GM23248 (cell line): ENCODE measurements at regions not wholly inside any gene's neighbourhood (a gene's known extent, or its start where the extent isn't known, plus 50 kb on each side); places are given as distances from the start of the nearest gene placed in this dataset.

Experiments
- DNase-seq: peaks from one replicate; pipeline ENCODE4 v3.0.0-alpha.2; 2015
- H2AFZ ChIP-seq: fragments of 200-600 bp; sonication (generic); 2 replicates; pipeline ENCODE4 v1.6.1; 2016; ENCODE audit warnings: antibody characterized with exemption
- H3F3A ChIP-seq: fragments of 200-600 bp; sonication (generic); 2 replicates; pipeline ENCODE4 v1.6.1; 2016; ENCODE audit warnings: mild to moderate bottlenecking, antibody characterized with exemption, mixed run types; ENCODE audit not compliant: insufficient read depth
- H3K27ac ChIP-seq: fragments of 200-600 bp; sonication (generic); 2 replicates; pipeline ENCODE4 v1.5.1; 2016; ENCODE audit warnings: mild to moderate bottlenecking
- H3K27me3 ChIP-seq: fragments of 200-600 bp; sonication (generic); replicated peaks from 2 replicates; pipeline ENCODE4 v1.6.1; 2016; ENCODE audit warnings: mild to moderate bottlenecking; ENCODE audit not compliant: insufficient read depth
- H3K36me3 ChIP-seq: fragments of 200-600 bp; sonication (generic); 2 replicates; pipeline ENCODE4 v1.6.1; 2016; ENCODE audit warnings: low read depth, mild to moderate bottlenecking
- H3K4me1 ChIP-seq: fragments of 200-600 bp; sonication (generic); 2 replicates; pipeline ENCODE4 v1.6.1; 2016; ENCODE audit warnings: mild to moderate bottlenecking; ENCODE audit not compliant: insufficient read depth
- H3K4me2 ChIP-seq: fragments of 200-600 bp; sonication (generic); one replicate; pipeline ENCODE4 v1.6.1; 2016; ENCODE audit warnings: mild to moderate bottlenecking; ENCODE audit not compliant: unreplicated experiment
- H3K4me3 ChIP-seq: fragments of 200-600 bp; sonication (generic); 2 replicates; pipeline ENCODE4 v1.5.1; 2016; ENCODE audit warnings: mild to moderate bottlenecking
- H3K79me2 ChIP-seq: fragments of 200-600 bp; sonication (generic); 2 replicates; pipeline ENCODE4 v1.6.1; 2016; ENCODE audit warnings: mild to moderate bottlenecking; ENCODE audit not compliant: insufficient read depth
- H3K9ac ChIP-seq: fragments of 200-600 bp; sonication (generic); 2 replicates; pipeline ENCODE4 v1.6.1; 2016; ENCODE audit warnings: mild to moderate bottlenecking
- H3K9me2 ChIP-seq: fragments of 200-600 bp; sonication (generic); 2 replicates; pipeline ENCODE4 v1.6.1; 2016; ENCODE audit warnings: mixed run types, mild to moderate bottlenecking, moderate library complexity; ENCODE audit not compliant: insufficient read depth
- H3K9me3 ChIP-seq: fragments of 200-600 bp; sonication (generic); one replicate; pipeline ENCODE4 v1.6.1; 2017; ENCODE audit warnings: low read depth
- H4K20me1 ChIP-seq: fragments of 200-600 bp; sonication (generic); 2 replicates; pipeline ENCODE4 v1.6.0; 2016; ENCODE audit not compliant: insufficient read depth
- EZH2 ChIP-seq: fragments of 200-600 bp; sonication (generic); IDR thresholded peaks from 2 replicates; pipeline ENCODE4 v1.6.1; 2018; ENCODE audit warnings: antibody characterized with exemption, mild to moderate bottlenecking; ENCODE audit not compliant: insufficient read depth, poor library complexity, severe bottlenecking
- EZH2phosphoT487 ChIP-seq: fragments of 200-600 bp; sonication (generic); IDR thresholded peaks from 2 replicates; pipeline ENCODE4 v1.6.1; 2018; ENCODE audit warnings: antibody characterized with exemption, moderate library complexity, mild to moderate bottlenecking, low read depth; ENCODE audit not compliant: insufficient read depth
- WGBS, 2 experiments: methylation state at CpG; one replicate each; pipeline ENCODE4 v1.1.6; 2015 to 2017; ENCODE audit warnings: low lambda C conversion rate in 2 of 2, low coverage in 1 of 2; ENCODE audit errors: missing lambda C conversion rate in 2 of 2; 5-methylcytosine and 5-hydroxymethylcytosine counted together
- in situ Hi-C: fragments of 300-500 bp; cut with MboI; formaldehyde crosslinking; loops from 2 replicates; pipeline ENCODE4 v1.15.0; 2020

- H3K36me3 ChIP-seq, result no peaks in the 10 kb centered on the region
Observed at GRCh38 chr22:26898946-26899605, 241.7 kb downstream of the MIAT start.

GRCh38 chr22:26900787-26901186, 243.4 kb downstream of the MIAT start:
- no peak for TF ChIP-seq EZH2
- no peak for TF ChIP-seq EZH2phosphoT487
- H3K27ac ChIP-seq, result no peak overlapping the region
- H3K4me2 ChIP-seq, result no peak overlapping the region
- no peak overlapping the region for H2AFZ ChIP-seq
- H3K4me1 ChIP-seq, result peaks cover 5% of the 10 kb centered on the region
- no peaks in the 10 kb centered on the region for H3K9me3 ChIP-seq
- no peaks in the 10 kb centered on the region for H3K27me3 ChIP-seq
- in situ Hi-C loops, result no loop called here
- no peak for DNase-seq
- WGBS, 2 experiments, result 66 to 67% methylated on average over 5 of the region's 5 CpGs
- H3K4me3 ChIP-seq, result no peak overlapping the region
- H3K9me2 ChIP-seq, result no peaks in the 10 kb centered on the region
- H3K9ac ChIP-seq, result no peak overlapping the region
- no peaks in the 10 kb centered on the region for H3K36me3 ChIP-seq
- H3K79me2 ChIP-seq, result no peaks in the 10 kb centered on the region
- peaks cover 14% of the 10 kb centered on the region for H3F3A ChIP-seq
- no peaks in the 10 kb centered on the region for H4K20me1 ChIP-seq

More at GRCh38 chr22:26898946-26899605, 241.7 kb downstream of the MIAT start:
- Histone ChIP-seq H3F3A (peaks cover 23% of the 10 kb centered on the region), H3K4me3 (no peak overlapping the region), H3K4me2 (no peak overlapping the region), H3K79me2 (no peaks in the 10 kb centered on the region), H3K27me3 (no peaks in the 10 kb centered on the region), H3K9me2 (no peaks in the 10 kb centered on the region), H4K20me1 (no peaks in the 10 kb centered on the region), H3K9ac (no peak overlapping the region), H2AFZ (no peak overlapping the region), H3K4me1 (peaks cover 20% of the 10 kb centered on the region), H3K9me3 (no peaks in the 10 kb centered on the region), H3K27ac (no peak overlapping the region)
- DNase-seq, result no peak
- TF ChIP-seq EZH2phosphoT487 (no peak), EZH2 (no peak)
- in situ Hi-C loops, result no loop called here
- 84 to 94% methylated on average over 8 of the region's 8 CpGs for WGBS, 2 experiments

- Histone ChIP-seq H3K27me3 (no peaks in the 10 kb centered on the region), H3K4me1 (peaks cover under 1% of the 10 kb centered on the region; the same call in 1 of the 2 replicates), H3K4me2 (no peak overlapping the region), H3K9ac (no peak overlapping the region), H3K9me2 (no peaks in the 10 kb centered on the region), H3F3A (peaks cover 9% of the 10 kb centered on the region), H3K9me3 (no peaks in the 10 kb centered on the region), H3K79me2 (no peaks in the 10 kb centered on the region), H3K36me3 (no peaks in the 10 kb centered on the region), H2AFZ (no peak overlapping the region), H4K20me1 (no peaks in the 10 kb centered on the region), H3K4me3 (no peak overlapping the region), H3K27ac (no peak overlapping the region)
- WGBS, 2 experiments, result 80 to 88% methylated on average over 18 to 20 of the region's 20 CpGs
- no peak for TF ChIP-seq EZH2phosphoT487
- no peak for TF ChIP-seq EZH2
- DNase-seq, result no peak
- in situ Hi-C loops, result no loop called here
Observed at GRCh38 chr22:26901198-26901816, 243.9 kb downstream of the MIAT start.

- H4K20me1 ChIP-seq, result no peaks in the 10 kb centered on the region
- in situ Hi-C loops, result no loop called here
- H2AFZ ChIP-seq, result no peak overlapping the region
- no peaks in the 10 kb centered on the region for H3K9me2 ChIP-seq
- no peak for DNase-seq
- H3K27me3 ChIP-seq, result no peaks in the 10 kb centered on the region
- no peaks in the 10 kb centered on the region for H3F3A ChIP-seq
- H3K4me1 ChIP-seq, result no peaks in the 10 kb centered on the region
- no peaks in the 10 kb centered on the region for H3K9me3 ChIP-seq
- H3K9ac ChIP-seq, result no peak overlapping the region
- no peaks in the 10 kb centered on the region for H3K79me2 ChIP-seq
- H3K4me3 ChIP-seq, result no peak overlapping the region
- no peaks in the 10 kb centered on the region for H3K36me3 ChIP-seq
- no peak for TF ChIP-seq EZH2phosphoT487
- no peak for TF ChIP-seq EZH2
- no peak overlapping the region for H3K27ac ChIP-seq
- WGBS, 2 experiments, result 79 to 82% methylated on average over 7 of the region's 7 CpGs
- no peak overlapping the region for H3K4me2 ChIP-seq
Observed at GRCh38 chr22:26902401-26903029, 245.1 kb downstream of the MIAT start.
